C4-2B (cell line): ENCODE measurements at regions not wholly inside any gene's neighbourhood (a gene's known extent, or its start where the extent isn't known, plus 50 kb on each side); places are given as distances from the start of the nearest gene placed in this dataset.

Experiments
- ZFX ChIP-seq: fragments of 450-650 bp; IDR thresholded peaks from 2 replicates; pipeline ENCODE4 v1.6.1; 2017
- TF ChIP-seq, protein P1 (sequence below): fragments of 450-650 bp; conservative IDR thresholded peaks from 2 replicates; pipeline ENCODE4 v1.5.1; 2017; ENCODE audit warnings: mild to moderate bottlenecking

DNA sequence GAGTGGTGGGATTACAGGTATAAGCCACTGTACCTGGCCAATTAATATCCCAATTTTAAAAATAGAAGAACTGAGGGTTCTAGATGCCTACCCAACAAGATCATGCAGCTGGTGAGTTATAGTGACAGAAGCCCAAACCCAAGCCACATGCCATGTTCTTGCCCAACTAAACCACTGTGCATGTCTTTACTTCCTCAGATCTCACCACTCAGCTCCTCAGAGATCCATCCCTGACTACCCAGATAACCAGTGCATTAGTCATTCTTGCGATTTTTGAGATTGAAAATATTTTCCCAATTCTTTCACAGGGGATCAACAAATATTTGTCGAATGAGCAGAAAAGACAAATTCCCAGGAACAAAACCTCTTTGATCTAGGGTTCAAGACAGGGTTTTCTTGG, 303.1 kb downstream of the CBLN1 start:
- TF ChIP-seq, protein P1, sequence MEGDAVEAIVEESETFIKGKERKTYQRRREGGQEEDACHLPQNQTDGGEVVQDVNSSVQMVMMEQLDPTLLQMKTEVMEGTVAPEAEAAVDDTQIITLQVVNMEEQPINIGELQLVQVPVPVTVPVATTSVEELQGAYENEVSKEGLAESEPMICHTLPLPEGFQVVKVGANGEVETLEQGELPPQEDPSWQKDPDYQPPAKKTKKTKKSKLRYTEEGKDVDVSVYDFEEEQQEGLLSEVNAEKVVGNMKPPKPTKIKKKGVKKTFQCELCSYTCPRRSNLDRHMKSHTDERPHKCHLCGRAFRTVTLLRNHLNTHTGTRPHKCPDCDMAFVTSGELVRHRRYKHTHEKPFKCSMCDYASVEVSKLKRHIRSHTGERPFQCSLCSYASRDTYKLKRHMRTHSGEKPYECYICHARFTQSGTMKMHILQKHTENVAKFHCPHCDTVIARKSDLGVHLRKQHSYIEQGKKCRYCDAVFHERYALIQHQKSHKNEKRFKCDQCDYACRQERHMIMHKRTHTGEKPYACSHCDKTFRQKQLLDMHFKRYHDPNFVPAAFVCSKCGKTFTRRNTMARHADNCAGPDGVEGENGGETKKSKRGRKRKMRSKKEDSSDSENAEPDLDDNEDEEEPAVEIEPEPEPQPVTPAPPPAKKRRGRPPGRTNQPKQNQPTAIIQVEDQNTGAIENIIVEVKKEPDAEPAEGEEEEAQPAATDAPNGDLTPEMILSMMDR: no peak
- no peak for TF ChIP-seq ZFX
